ENCODE measurements at regions not wholly inside any gene's neighbourhood (a gene's known extent, or its start where the extent isn't known, plus 50 kb on each side); places are given as distances from the start of the nearest gene placed in this dataset.

GRCh38 chr4:23660865-23661264, 229.0 kb downstream of the PPARGC1A start:
- DNase-seq (ENCODE audit: low spot score) = no peak

- DNase-seq (ENCODE audit: low spot score) = no peak
Observed at GRCh38 chr4:23654791-23655190, 235.1 kb downstream of the PPARGC1A start.

- no peak for DNase-seq (ENCODE audit: low spot score)
Observed at GRCh38 chr4:23648854-23649596, 240.8 kb downstream of the PPARGC1A start.

GRCh38 chr4:23635468-23635867, 254.4 kb downstream of the PPARGC1A start:
- DNase-seq (ENCODE audit: low spot score) = no peak

GRCh38 chr4:23631255-23631950, 258.4 kb downstream of the PPARGC1A start:
- no peak for DNase-seq (ENCODE audit: low spot score)

GRCh38 chr4:23630110-23630509, 259.7 kb downstream of the PPARGC1A start:
- no peak for DNase-seq (ENCODE audit: low spot score)

- no peak for DNase-seq (ENCODE audit: low spot score)
Observed at GRCh38 chr4:23629421-23629820, 260.4 kb downstream of the PPARGC1A start.

- DNase-seq (ENCODE audit: low spot score) = peak; percentile 59
Observed at GRCh38 chr4:23614284-23614892, 275.5 kb downstream of the PPARGC1A start.

- DNase-seq (ENCODE audit: low spot score) = no peak
Observed at GRCh38 chr4:23613782-23614181, 276.1 kb downstream of the PPARGC1A start.

GRCh38 chr4:23602720-23603119, 287.1 kb downstream of the PPARGC1A start:
- DNase-seq (ENCODE audit: low spot score) = no peak

- no peak for DNase-seq (ENCODE audit: low spot score)
Observed at GRCh38 chr4:23594125-23594524, 295.7 kb downstream of the PPARGC1A start.

GRCh38 chr4:23590431-23590830, 299.4 kb downstream of the PPARGC1A start:
- DNase-seq (ENCODE audit: low spot score) = no peak

- DNase-seq (ENCODE audit: low spot score) = no peak
Observed at GRCh38 chr4:23584024-23584423, 305.8 kb downstream of the PPARGC1A start.

- no peak for DNase-seq (ENCODE audit: low spot score)
Observed at GRCh38 chr4:23582671-23583070, 307.2 kb downstream of the PPARGC1A start.

- no peak for DNase-seq (ENCODE audit: low spot score)
Observed at GRCh38 chr4:23579166-23579565, 310.7 kb downstream of the PPARGC1A start.

- DNase-seq (ENCODE audit: low spot score) = no peak
Observed at GRCh38 chr4:23577398-23577797, 312.4 kb downstream of the PPARGC1A start.

- no peak for DNase-seq (ENCODE audit: low spot score)
Observed at GRCh38 chr4:23572382-23572781, 317.5 kb downstream of the PPARGC1A start.

GRCh38 chr4:23567338-23567737, 322.5 kb downstream of the PPARGC1A start:
- no peak for DNase-seq (ENCODE audit: low spot score)

- no peak for DNase-seq (ENCODE audit: low spot score)
Observed at GRCh38 chr4:23560748-23561147, 329.1 kb downstream of the PPARGC1A start.

- no peak for DNase-seq (ENCODE audit: low spot score)
Observed at GRCh38 chr4:23558101-23558500, 331.7 kb downstream of the PPARGC1A start.

- DNase-seq (ENCODE audit: low spot score) = no peak
Observed at GRCh38 chr4:23547601-23548000, 342.2 kb downstream of the PPARGC1A start.

- no peak for DNase-seq (ENCODE audit: low spot score)
Observed at GRCh38 chr4:23547096-23547495, 342.8 kb downstream of the PPARGC1A start.

GRCh38 chr4:23539969-23540569, 349.8 kb downstream of the PPARGC1A start:
- DNase-seq (ENCODE audit: low spot score) = no peak
